Islet precursor cell (in vitro differentiated cells): ENCODE measurements at regions not wholly inside any gene's neighbourhood (a gene's known extent, or its start where the extent isn't known, plus 50 kb on each side); places are given as distances from the start of the nearest gene placed in this dataset.

Experiments
- DNase-seq: peaks from one replicate; pipeline ENCODE4 v3.0.0-alpha.2; 2018

- DNase-seq = no peak
These were observed 324.8 kb downstream of the PMP22 start for GRCh38 chr17:14940108-14940937.

GRCh38 chr17:14935845-14936485 is 329.2 kb downstream of the PMP22 start:
- no peak for DNase-seq

- no peak for DNase-seq
These were observed 329.8 kb downstream of the PMP22 start for GRCh38 chr17:14935139-14935841.

GRCh38 chr17:14933676-14934075 is 331.4 kb downstream of the PMP22 start:
- DNase-seq = no peak

DNA sequence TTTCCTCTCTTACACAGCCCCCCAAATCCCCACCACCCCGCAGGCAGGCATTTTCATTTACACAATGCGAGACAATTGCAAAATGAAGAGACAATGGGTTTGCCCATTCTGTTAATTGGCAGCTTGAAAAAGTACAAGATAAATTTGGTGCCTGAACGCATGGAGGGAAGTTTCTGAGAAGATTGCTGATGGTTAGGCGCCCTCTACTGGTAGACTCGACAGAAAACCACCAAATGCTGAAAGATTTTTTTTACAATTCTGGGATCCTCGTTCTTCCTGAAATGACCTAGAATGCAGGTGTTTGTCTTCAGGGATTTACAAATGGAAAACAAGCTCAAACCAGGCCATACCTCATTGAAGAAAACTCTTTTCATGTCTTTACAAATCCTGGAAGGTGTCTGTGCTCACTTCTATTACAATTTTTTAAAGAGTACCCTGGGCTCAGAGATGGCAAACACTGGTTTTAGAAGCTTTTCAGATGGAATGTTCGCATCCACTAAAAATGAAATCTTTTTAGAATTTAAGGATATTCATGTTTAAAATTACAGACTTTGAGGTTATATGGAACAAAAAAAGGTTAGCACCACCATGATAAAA is 338.5 kb downstream of the PMP22 start:
- DNase-seq = peak; percentile 72

DNA sequence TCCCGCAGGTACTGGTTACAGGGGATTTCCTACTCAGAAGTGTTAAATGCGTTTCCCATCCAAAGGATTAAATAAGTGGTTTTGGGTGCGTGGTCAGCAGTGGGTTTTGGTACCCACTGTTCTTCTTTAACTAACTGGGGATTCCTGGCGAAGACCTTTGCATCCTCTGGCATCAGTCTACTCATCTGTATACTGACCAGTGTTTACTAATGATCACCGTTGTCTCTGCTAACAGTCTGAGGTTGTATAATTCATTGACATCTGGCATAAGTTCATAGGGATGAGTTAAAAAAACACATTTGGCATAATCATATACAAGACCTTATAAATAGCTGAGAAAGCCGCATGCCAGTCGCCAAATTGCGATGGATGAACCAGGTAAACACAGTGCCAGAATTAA is 339.1 kb downstream of the PMP22 start:
- no peak for DNase-seq

GRCh38 chr17:14925498-14925897 is 339.6 kb downstream of the PMP22 start:
- DNase-seq = no peak

DNA sequence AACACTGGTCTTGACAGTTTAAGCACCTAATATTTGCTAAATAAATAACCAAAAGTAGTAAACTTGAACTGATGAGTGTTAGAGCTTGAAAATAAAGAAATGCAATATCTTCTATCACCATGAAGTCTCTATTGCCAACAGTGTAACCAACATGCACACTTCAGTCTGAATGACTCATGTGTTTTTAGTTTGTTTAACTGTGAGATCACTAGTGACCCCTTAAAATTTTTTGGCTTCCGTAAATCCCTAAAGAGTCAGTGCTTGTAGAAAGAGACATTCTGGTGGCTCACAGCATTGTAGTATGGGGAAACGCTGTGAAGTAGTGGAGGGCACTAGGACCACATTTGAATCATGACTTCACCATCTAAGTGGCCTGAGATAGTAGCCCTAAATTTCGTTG is 341.1 kb downstream of the PMP22 start:
- no peak for DNase-seq

DNA sequence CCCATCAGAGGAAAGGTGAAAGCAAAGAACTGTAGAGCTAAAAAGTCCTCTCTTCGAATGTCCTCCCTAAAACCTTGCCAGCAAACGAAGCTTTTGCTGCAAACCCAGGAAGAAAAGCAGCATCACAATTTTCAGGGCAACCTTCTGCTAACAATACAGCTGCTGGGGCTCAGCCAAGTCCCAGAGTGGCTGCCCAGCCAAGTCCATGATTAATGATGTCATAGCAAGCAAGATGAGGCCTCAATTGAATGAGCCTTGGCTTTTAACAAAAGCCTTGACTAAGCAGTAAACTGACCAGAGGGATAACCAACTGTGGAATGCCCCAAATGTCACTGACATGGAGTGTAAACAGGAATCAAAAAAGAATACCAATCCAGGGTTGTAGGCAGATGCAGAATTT is 342.7 kb downstream of the PMP22 start:
- no peak for DNase-seq

DNA sequence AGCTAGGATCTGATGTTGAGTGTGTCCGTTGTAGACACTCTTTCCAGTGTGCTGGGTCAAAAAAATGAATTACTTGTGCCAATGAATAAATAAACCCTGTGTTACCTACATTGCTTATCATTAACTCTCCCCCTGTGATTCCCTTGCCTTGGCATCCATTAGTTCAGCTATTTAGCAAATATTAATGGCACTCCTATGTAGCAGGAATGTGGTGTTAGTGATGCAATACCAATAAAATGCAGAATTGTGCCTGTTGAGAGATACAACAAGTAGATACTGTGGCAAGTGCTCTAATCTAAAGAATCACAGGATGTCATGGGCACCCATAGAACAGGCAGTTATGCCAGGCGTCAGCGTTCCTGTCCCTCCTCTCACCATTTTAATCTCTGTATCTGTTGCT is 343.2 kb downstream of the PMP22 start:
- no peak for DNase-seq

DNA sequence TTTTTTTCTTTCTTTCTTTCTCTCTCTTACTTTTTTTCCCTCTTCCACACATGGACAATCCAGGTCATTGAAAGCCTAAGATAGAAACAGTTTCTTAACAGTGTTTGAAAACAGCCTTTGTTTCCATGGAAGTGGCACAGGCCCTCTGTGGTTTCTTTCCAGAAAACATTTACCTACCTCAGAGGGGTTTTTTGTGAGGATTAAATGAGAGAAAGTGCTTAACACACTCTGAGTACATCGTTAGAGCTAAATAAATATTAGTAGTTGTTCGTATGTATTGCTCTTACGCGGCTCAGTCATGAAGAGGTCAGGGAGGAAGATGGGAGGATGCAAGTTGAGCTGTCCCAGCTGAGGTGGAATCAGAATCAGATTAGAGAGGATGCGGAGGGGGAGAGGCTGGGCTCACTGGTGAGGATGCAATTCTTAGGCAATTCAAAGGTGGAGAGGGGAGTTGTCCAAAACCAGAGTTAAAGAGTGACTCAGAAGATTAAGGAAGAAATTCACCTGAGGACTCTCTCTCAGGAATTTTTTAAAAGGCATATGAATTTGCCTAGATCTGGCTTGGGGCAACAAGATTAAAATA is 345.4 kb downstream of the PMP22 start:
- DNase-seq = no peak

DNA sequence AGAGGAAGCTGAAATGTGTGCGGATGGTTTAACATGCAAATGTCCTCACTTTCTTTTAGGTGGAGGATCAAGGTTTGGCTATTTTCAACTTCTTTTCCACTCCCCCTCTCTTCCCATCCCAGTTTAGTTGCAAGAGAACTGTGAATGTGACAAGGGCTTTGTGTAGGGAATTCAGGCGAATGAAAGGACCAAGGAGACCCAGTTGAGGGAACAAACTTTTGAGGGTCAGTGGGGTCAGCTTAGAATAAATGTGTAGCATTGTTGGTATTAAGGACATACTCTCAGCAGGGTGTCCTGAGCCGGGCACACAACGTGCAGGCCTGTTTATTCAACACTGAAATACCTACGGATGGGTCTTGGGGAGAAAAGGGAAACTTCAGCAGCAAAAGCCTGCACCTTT is 346.0 kb downstream of the PMP22 start:
- DNase-seq = no peak

DNA sequence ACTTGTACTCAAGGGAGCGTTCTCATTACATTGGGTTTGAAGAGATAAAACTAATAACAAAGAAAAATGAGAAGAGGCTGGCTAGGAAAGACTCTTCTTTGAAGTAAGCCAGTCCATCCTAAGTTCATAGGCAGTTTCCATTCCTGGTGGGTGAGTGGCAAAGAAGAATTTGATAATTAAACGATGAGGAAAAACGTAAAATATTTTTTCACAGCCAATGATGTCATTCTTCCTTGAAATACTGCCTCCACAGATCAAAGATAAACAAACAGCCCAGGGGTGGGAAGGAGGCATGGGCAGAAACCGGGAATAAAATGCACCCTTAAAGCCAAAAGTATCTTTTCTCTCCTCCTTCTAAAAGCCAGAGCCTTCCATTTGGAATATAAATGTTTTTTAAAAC is 346.6 kb downstream of the PMP22 start:
- DNase-seq = no peak

DNA sequence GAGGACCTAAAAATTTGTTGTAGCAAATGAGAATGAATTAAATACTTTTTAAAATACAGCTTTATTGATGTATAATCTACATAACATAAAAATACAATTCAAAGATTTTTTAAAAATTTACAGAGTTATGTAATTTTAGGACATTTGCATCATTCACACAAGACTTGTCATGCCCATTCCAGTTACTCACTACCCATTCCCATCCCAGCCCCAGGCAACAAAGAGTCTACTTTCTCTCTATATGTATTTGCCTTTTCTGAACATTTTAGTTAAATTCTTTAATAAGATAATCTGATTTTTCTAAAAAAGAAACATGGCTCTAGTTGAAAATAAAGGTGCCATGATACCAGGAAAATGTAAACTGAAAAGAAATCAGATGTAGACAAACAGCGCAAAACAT is 354.2 kb downstream of the PMP22 start:
- DNase-seq = no peak

- no peak for DNase-seq
These were observed 360.7 kb downstream of the PMP22 start for GRCh38 chr17:14904386-14904785.

DNA sequence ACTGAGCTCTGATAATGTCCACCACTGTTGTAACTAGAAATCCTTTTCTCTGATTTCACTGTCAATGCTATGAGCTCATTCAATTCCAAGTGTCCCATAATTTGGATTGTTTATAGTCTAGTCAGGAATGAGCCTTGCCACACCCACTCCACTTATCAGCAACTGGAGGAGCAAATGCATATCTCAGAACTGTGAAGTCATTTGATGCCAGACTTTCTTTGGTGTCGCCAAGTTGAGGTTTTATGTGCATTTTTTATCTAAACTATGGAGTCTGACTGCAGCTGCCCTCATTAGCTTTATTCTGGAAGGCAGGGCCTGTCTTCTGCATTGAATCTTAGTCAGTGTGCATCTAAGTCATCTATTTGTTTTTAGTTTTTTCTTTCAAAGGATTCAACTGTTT is 361.3 kb downstream of the PMP22 start:
- no peak for DNase-seq

- no peak for DNase-seq
These were observed 362.3 kb downstream of the PMP22 start for GRCh38 chr17:14902803-14903202.

GRCh38 chr17:14902297-14902696 is 362.8 kb downstream of the PMP22 start:
- DNase-seq = no peak

- DNase-seq = no peak
These were observed 363.8 kb downstream of the PMP22 start for GRCh38 chr17:14901376-14901775.

DNA sequence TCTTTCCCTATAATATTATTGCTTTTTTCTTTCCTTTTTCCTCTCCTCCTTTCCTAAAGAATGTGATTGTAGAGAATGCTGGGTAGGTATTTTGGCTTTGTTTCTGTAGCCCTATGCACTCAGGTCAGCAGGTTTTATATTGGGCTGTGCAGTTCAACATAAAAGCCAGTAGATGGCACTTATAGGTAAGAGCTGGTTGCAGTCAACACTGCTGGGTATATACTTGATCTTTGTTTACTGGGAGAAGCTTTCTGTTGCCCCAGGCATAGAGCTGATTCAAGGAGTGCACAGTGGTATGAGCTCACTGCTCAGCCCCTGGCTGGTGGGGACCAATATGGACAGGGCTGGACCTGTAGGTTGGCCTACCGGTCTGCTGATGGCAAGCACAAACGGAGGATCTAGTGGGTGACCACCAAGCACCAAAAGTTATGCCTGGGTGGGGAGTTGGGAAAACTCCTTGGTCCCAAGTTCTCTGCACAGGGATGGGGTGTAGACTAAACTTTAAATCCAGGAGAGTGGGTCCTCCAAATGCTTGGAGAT is 378.9 kb downstream of the PMP22 start:
- peak; percentile 80 for DNase-seq

- DNase-seq = no peak
These were observed 383.0 kb downstream of the PMP22 start for GRCh38 chr17:14882131-14882530.

DNA sequence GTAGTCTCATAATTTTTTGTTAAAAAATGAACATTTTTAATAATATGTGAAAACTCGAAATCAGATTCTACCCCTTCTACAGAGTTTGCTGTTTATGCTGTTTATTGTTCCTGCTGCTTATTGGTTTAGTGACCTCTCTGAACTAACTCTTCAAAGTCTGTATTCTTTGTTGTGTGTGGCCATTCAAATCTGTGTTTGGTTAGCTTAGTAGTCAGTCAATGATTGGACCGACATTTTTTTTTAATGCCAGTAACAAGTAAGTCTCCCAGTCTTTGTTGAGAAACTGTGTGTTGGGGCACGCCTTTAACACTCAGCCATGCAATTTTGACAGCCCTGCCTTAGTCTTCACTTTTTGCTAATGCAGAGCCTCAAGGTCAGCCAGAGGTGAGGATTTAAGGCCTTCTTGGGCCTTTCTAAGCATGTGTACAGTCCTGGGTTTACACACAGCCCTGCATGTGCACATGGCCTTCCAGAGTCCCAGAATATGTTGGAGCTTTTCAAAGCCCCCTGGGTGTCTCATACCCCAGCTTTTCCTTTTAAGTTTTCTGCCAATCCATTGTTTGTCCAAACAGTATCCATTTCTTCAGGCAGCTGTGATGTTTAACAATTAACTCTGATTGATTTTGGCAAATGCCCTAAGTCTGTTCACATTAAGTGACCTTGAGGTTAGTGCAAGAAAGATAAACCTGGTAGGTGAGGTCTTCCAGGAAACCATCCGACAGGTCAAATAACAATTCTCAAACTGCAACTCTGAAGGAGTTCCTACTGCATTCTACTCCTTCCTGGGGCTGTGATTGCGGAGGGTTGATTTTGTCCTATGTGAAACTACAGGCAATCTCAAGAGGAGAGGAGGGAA is 389.3 kb downstream of the PMP22 start:
- no peak for DNase-seq
